HG03354 (cell line): ENCODE measurements at regions not wholly inside any gene's neighbourhood (a gene's known extent, or its start where the extent isn't known, plus 50 kb on each side); places are given as distances from the start of the nearest gene placed in this dataset.
"Not testable (repeated sequence)": the region's sequence is repeated elsewhere in the genome, so short reads cannot be mapped to it uniquely, and the experiment has no call there.

Source experiments
- ATAC-seq: cut with Tn5 transposase; IDR thresholded peaks from one replicate; pipeline ENCODE4 v1.9.1; 2021; ENCODE audit warnings: mild to moderate bottlenecking; ENCODE audit not compliant: unreplicated experiment, poor library complexity, severe bottlenecking

GRCh38 chr6:76509397-76509796, 436.9 kb upstream of the IMPG1 start:
- ATAC-seq, result no peak

DNA sequence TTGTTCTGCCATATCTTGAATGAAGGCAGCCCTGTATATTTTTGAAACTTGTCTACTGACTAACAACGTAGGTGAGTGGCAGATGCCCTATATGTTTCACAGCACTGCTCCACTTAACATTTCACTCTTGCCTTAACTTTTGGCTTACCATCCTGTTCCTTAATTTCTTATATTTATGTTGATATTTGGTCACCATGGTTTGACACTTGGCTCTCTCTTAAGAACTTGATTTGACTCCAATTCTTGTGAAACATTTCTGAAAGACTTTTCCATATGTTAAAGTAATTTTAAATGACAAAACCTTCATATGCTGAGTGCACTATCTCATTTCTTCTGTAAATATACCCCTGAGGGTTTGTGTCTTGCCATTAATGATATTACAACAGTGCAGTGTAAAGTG, 434.3 kb upstream of the IMPG1 start:
- no peak for ATAC-seq

DNA sequence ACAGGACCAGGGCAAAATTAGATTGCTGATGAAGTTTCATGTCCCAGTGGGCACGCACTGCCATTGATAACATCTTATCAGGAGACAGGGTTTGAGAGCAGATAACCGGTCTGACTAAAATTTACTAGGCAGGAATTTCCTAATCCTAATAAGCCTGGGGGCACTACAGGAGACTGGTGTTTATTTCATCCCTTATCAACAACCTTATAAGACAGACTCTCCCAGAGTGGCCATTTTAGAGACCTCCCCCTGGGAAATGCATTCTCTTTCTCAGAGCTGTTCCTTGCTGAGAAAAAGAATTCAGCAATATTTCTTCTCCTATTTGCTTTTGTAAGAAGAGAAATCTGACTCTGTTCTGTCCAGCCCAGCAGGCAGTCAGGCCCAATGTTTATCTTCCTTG, 423.4 kb upstream of the IMPG1 start:
- ATAC-seq, result no peak

DNA sequence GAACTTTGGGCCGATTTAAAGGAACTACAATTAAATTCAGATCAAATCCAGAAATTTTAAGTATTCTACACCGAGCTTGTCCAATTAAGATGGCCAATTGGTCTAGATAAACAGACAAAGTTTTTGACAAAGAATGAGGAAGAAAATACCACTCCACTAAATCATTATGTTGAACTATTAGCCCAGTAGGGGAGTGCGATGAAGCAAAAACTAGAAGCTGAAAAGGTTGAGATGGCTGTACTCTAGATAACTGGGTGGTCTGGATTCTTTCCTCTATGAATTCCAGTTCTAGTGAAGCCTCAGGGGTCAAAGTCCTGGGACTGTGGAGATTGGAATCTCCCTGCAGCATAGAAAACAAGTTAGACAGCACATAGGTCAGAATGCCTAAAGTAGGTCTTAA, 418.9 kb upstream of the IMPG1 start:
- not testable (repeated sequence) for ATAC-seq

- no peak for ATAC-seq
Measured at GRCh38 chr6:76490456-76490855, 418.0 kb upstream of the IMPG1 start.

DNA sequence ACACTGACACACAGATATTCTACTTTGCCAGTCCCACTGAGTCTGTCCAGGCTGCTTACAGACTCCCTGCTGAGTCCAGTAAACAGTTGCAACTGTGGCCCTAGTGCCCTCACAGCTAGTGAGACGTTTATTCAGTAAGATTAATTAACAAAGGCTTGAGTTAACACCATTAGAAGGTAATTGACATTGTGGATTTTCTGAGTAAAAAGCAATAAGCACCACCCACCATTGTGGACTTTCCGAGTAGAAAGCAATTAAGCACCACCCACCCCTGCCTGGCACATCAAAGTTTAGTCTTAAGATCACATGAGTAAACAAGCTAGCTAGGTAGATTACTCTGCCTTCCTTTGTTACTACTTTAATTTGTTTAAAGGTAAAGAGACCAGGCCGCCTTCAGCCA, 408.6 kb upstream of the IMPG1 start:
- no peak for ATAC-seq

GRCh38 chr6:76472858-76473257, 400.4 kb upstream of the IMPG1 start:
- ATAC-seq, result no peak

DNA sequence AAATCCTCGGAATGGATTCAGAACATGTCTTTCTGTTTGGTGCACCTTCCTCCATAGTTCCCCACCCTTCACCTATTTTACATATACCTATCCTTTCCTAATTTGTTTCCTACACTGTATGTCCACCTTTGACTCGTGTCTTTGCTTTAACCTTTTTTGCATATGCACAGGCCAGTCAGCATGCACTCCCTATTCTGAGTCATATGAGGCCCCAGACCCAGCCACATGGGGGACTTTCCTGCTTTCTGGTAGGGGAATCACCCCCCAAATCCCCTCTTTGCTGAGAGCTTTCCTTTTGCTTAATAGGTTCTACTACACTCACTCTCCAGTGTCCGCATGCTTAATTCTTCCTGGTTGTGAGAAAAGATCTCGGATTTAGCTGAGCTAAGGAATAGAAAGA, 393.8 kb upstream of the IMPG1 start:
- peak; percentile 61 for ATAC-seq

GRCh38 chr6:76465410-76465809, 392.9 kb upstream of the IMPG1 start:
- ATAC-seq, result no peak

GRCh38 chr6:76453270-76453669, 380.8 kb upstream of the IMPG1 start:
- ATAC-seq, result no peak

GRCh38 chr6:76451926-76452709, 379.7 kb upstream of the IMPG1 start:
- no peak for ATAC-seq

DNA sequence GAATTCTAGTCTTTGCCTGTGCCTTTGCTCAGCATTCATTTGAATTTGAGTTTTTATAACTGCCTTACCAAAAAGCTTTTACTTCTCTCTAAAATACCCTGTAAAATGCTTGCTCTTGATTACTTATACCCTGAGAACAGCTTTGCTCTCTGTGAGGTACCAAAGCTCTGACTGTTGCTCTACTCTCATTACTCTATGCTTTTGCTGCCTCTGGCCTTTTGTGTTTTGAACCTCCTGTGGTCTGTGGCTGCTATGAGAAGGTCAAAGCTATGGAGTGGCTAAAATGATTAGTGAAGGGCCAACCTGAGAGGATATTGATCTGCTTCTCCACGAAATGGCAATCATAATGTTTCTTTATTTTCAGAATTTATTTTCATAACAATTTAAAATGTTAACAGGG, 375.6 kb upstream of the IMPG1 start:
- ATAC-seq, result no peak

DNA sequence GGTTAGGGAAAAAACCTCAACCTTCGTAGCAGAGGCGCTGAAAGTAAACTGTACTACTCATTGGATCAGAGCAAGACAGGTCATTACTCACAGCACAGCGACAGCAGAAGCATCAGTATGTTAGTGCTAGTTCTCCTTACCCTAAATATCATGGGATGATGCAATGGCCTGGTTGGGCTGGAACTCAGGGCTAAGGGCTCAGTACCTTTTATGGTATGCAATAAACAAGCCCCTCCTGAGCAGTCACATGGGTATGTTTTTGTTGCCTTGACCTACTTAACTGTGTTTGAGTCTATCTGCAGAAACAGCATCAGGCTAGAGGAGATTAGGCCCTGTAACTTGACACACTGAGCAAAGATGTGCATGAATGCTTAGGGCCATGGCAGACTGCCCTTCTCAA, 369.4 kb upstream of the IMPG1 start:
- no peak for ATAC-seq

- no peak for ATAC-seq
Measured at GRCh38 chr6:76439811-76440210, 367.3 kb upstream of the IMPG1 start.

- ATAC-seq, result no peak
Measured at GRCh38 chr6:76438768-76439167, 366.3 kb upstream of the IMPG1 start.

DNA sequence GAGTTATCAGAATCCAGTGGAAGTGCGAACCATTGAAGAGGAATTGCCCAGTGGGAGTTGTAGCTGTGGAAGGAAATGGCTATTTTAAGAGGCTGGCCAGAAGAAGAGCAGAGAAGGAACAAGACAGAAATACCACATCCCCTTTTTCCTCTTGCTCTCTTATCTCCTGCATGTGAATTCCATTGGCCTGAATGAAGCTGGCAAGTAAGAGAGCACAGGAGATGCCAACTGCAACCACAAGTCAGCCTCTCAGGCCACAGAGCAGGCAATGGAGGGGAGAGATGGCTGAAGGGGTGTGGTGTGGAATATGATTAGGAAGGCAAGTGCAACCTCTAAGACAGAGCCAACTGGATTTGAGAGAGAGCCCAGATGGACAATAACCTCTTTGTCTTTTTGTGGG, 362.7 kb upstream of the IMPG1 start:
- ATAC-seq, result no peak

DNA sequence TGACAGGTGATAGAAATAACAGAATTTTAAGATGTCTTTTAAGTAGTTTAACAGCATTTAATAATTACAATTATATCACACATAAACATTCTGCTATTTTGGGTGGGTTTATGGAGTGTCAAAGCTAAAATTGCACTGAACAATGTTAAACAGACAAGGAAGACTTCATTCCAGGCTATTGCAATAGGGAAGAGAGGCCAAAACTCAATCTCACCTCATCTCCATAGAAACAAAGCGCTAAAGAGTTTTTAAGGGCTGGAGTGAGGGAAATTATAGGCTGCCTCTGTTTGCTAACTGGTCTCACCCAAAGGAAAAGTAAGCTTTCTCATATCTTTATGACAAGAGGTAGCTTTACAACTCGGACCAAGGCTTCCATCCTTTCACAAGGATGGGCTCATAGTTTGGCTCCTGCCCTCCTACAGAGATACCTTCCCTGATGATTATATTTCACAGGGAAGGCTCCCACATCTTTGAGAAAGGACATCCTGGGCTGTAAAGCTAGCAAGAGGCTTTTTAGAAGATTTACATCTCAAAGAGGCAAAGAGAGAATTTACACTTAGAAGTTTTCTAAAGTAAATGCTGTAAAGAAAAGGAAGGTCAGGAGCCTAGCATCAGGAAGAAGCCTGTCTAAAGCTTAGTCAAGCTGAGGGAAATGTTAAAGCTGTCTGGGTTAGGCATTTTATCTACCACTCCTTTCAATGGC, 350.2 kb upstream of the IMPG1 start:
- ATAC-seq, result no peak

DNA sequence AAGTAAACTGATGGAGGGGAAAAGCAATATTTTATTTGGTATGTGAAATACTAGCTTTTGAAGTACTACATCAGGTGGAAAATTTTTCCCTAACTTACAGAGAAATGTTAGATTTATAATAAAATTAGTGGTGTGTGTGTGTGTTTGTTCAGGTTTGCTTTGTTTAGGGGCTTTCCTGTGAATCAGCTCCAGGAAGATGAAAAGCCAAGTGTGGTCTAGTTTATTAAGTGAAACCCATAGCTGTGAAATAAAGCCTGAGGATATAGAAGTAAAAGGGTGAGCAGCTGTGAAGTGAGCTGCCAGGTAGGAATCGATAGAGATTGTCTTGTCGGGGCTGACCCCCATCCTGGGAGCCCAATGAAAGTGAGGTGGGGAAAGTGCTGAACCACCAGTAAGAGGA, 347.6 kb upstream of the IMPG1 start:
- ATAC-seq, result peak; percentile 52

- ATAC-seq, result no peak
Measured at GRCh38 chr6:76418560-76419223, 346.2 kb upstream of the IMPG1 start.

GRCh38 chr6:76416821-76417605, 344.6 kb upstream of the IMPG1 start:
- ATAC-seq, result no peak
